HL-60 (cell line): ENCODE measurements at regions not wholly inside any gene's neighbourhood (a gene's known extent, or its start where the extent isn't known, plus 50 kb on each side); places are given as distances from the start of the nearest gene placed in this dataset.

Experiments used
- CTCF ChIP-seq: IDR thresholded peaks from one replicate; pipeline ENCODE4 v1.5.1; 2011; ENCODE audit warnings: low read length, control low read depth, inconsistent platforms; ENCODE audit not compliant: insufficient read depth
- REST ChIP-seq: IDR thresholded peaks from 2 replicates; pipeline ENCODE4 v1.6.1; 2012; ENCODE audit warnings: low read depth; ENCODE audit not compliant: insufficient replicate concordance

GRCh38 chr12:72723732-72724131 is 451.6 kb downstream of the TRHDE start:
- no peak for TF ChIP-seq CTCF
- TF ChIP-seq REST: no peak
